GM23338 (cell line): ENCODE measurements at regions not wholly inside any gene's neighbourhood (a gene's known extent, or its start where the extent isn't known, plus 50 kb on each side); places are given as distances from the start of the nearest gene placed in this dataset.

Source experiments
- ATAC-seq: fragments of 200-7000 bp; cut with Tn5 transposase; 3 replicates; pipeline ENCODE4 v1.9.1; 2020
- DNase-seq: peaks from one replicate; pipeline ENCODE4 v3.0.0-alpha.2; 2015; ENCODE audit warnings: low spot score
- H2AFZ ChIP-seq: fragments of 200-600 bp; sonication (generic); 2 replicates; pipeline ENCODE4 v1.8.0; 2016; ENCODE audit warnings: antibody characterized with exemption, mild to moderate bottlenecking, moderate library complexity
- H3F3A ChIP-seq: fragments of 200-600 bp; sonication (generic); replicated peaks from 2 replicates; pipeline ENCODE4 v1.8.0; 2017; ENCODE audit warnings: antibody characterized with exemption, mixed run types, low read depth
- H3K27ac ChIP-seq: fragments of 200-600 bp; sonication (generic); 2 replicates; pipeline ENCODE4 v1.6.1; 2016; ENCODE audit warnings: low read depth
- H3K27me3 ChIP-seq: fragments of 200-600 bp; sonication (generic); 2 replicates; pipeline ENCODE4 v1.8.0; 2016; ENCODE audit warnings: mild to moderate bottlenecking, mixed run types, moderate library complexity; ENCODE audit not compliant: insufficient read depth
- H3K36me3 ChIP-seq: fragments of 200-600 bp; sonication (generic); 2 replicates; pipeline ENCODE4 v1.8.0; 2016; ENCODE audit warnings: mild to moderate bottlenecking; ENCODE audit not compliant: insufficient read depth
- H3K4me1 ChIP-seq: fragments of 200-600 bp; sonication (generic); 2 replicates; pipeline ENCODE4 v1.8.0; 2016; ENCODE audit warnings: mild to moderate bottlenecking, moderate library complexity; ENCODE audit not compliant: insufficient read depth
- H3K4me2 ChIP-seq: fragments of 200-600 bp; sonication (generic); 2 replicates; pipeline ENCODE4 v1.7.1; 2017; ENCODE audit warnings: mixed run types
- H3K4me3 ChIP-seq: fragments of 200-600 bp; sonication (generic); 2 replicates; pipeline ENCODE4 v1.6.1; 2016; ENCODE audit warnings: mixed run types
- H3K79me2 ChIP-seq: fragments of 200-600 bp; sonication (generic); replicated peaks from 2 replicates; pipeline ENCODE4 v1.8.0; 2017; ENCODE audit warnings: mild to moderate bottlenecking; ENCODE audit not compliant: insufficient read depth
- H3K9me2 ChIP-seq: fragments of 200-600 bp; sonication (generic); 2 replicates; pipeline ENCODE4 v1.8.0; 2017; ENCODE audit not compliant: insufficient read depth
- H4K20me1 ChIP-seq: fragments of 200-600 bp; sonication (generic); replicated peaks from 2 replicates; pipeline ENCODE4 v1.8.0; 2017; ENCODE audit warnings: mild to moderate bottlenecking; ENCODE audit not compliant: insufficient read depth
- H3K27ac Mint-ChIP-seq: 2 replicates; pipeline ENCODE4 v1.8.0; 2020; ENCODE audit warnings: inconsistent platforms, mild to moderate bottlenecking, moderate library complexity, mixed read lengths
- H3K27me3 Mint-ChIP-seq: 3 replicates; pipeline ENCODE4 v1.8.0; 2022; ENCODE audit warnings: low read depth, mild to moderate bottlenecking, moderate library complexity, mixed read lengths, inconsistent platforms; ENCODE audit not compliant: insufficient read depth, poor library complexity
- H3K36me3 Mint-ChIP-seq: 3 replicates; pipeline ENCODE4 v1.8.0; 2021; ENCODE audit warnings: low read depth, mild to moderate bottlenecking, inconsistent platforms, moderate library complexity, mixed read lengths
- H3K4me1 Mint-ChIP-seq: 3 replicates; pipeline ENCODE4 v1.8.0; 2020; ENCODE audit warnings: mild to moderate bottlenecking, inconsistent platforms, mixed read lengths
- H3K4me3 Mint-ChIP-seq: 3 replicates; pipeline ENCODE4 v1.8.0; 2021; ENCODE audit warnings: moderate library complexity, mild to moderate bottlenecking, inconsistent platforms, mixed read lengths
- H3K9me3 Mint-ChIP-seq: 3 replicates; pipeline ENCODE4 v1.8.0; 2020; ENCODE audit warnings: moderate library complexity, mild to moderate bottlenecking, inconsistent platforms, mixed read lengths
- CREB1 ChIP-seq: fragments of 250-450 bp; sonication (Bioruptor Pico); IDR thresholded peaks from 2 replicates; pipeline ENCODE4 v1.5.0; 2020; ENCODE audit warnings: low read depth, mild to moderate bottlenecking, moderate library complexity
- JUNB ChIP-seq: IDR thresholded peaks from one replicate; pipeline ENCODE4 v1.6.1; 2016; ENCODE audit warnings: antibody characterized with exemption; ENCODE audit not compliant: unreplicated experiment
- NANOG ChIP-seq: IDR thresholded peaks from 2 replicates; pipeline ENCODE4 v1.6.1; 2016; ENCODE audit warnings: antibody characterized with exemption, borderline replicate concordance
- STAT1 ChIP-seq: IDR thresholded peaks from one replicate; pipeline ENCODE4 v1.6.1; 2016; ENCODE audit warnings: antibody characterized with exemption; ENCODE audit not compliant: unreplicated experiment
- ZNF331 ChIP-seq: fragments of 250-450 bp; sonication (Bioruptor Pico); IDR thresholded peaks from 2 replicates; pipeline ENCODE4 v1.5.0; 2020; ENCODE audit warnings: low read depth, mild to moderate bottlenecking, moderate library complexity
- TF ChIP-seq, protein P1 (sequence below): fragments of 250-450 bp; sonication (Bioruptor Pico); IDR thresholded peaks from 2 replicates; pipeline ENCODE4 v1.5.0; 2020; ENCODE audit warnings: mild to moderate bottlenecking, moderate library complexity
- TF ChIP-seq, protein P2 (sequence below): IDR thresholded peaks from 2 replicates; pipeline ENCODE4 v1.6.1; 2016; ENCODE audit warnings: antibody characterized with exemption

DNA sequence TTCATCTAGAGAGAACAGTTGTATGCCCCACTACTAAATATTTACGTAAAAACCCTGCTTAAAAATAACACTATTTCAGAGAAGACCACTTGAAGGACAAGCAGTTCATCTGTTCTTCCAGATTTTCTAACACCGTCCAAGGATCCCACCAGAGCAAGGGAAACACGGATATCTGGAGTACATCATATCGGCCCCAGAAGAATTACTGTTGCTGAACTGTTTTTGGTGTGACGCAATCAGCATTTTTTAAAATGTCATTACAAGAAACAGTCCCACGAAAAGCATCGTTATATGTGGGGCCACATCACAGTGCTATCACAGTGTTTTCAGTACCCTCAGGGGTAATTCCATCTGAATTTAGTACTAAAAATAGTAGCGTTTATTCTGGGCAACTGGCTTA lies 134.5 kb upstream of the PKDCC start:
- ATAC-seq (no peak), DNase-seq (no peak)
- H3K4me1 ChIP-seq, result no peaks in the 10 kb centered on the region
- no peak overlapping the region for H3K4me3 ChIP-seq
- H3K79me2 ChIP-seq, result no peaks in the 10 kb centered on the region
- Mint-ChIP-seq H3K36me3 (no peaks in the 10 kb centered on the region), H3K9me3 (no peaks in the 10 kb centered on the region), H3K4me1 (peaks cover 4% of the 10 kb centered on the region; the same call in 2 of the 3 replicates), H3K4me3 (no peak overlapping the region), H3K27me3 (peaks cover 2% of the 10 kb centered on the region), H3K27ac (no peak overlapping the region)
- no peak overlapping the region for H2AFZ ChIP-seq
- TF ChIP-seq, protein P1, sequence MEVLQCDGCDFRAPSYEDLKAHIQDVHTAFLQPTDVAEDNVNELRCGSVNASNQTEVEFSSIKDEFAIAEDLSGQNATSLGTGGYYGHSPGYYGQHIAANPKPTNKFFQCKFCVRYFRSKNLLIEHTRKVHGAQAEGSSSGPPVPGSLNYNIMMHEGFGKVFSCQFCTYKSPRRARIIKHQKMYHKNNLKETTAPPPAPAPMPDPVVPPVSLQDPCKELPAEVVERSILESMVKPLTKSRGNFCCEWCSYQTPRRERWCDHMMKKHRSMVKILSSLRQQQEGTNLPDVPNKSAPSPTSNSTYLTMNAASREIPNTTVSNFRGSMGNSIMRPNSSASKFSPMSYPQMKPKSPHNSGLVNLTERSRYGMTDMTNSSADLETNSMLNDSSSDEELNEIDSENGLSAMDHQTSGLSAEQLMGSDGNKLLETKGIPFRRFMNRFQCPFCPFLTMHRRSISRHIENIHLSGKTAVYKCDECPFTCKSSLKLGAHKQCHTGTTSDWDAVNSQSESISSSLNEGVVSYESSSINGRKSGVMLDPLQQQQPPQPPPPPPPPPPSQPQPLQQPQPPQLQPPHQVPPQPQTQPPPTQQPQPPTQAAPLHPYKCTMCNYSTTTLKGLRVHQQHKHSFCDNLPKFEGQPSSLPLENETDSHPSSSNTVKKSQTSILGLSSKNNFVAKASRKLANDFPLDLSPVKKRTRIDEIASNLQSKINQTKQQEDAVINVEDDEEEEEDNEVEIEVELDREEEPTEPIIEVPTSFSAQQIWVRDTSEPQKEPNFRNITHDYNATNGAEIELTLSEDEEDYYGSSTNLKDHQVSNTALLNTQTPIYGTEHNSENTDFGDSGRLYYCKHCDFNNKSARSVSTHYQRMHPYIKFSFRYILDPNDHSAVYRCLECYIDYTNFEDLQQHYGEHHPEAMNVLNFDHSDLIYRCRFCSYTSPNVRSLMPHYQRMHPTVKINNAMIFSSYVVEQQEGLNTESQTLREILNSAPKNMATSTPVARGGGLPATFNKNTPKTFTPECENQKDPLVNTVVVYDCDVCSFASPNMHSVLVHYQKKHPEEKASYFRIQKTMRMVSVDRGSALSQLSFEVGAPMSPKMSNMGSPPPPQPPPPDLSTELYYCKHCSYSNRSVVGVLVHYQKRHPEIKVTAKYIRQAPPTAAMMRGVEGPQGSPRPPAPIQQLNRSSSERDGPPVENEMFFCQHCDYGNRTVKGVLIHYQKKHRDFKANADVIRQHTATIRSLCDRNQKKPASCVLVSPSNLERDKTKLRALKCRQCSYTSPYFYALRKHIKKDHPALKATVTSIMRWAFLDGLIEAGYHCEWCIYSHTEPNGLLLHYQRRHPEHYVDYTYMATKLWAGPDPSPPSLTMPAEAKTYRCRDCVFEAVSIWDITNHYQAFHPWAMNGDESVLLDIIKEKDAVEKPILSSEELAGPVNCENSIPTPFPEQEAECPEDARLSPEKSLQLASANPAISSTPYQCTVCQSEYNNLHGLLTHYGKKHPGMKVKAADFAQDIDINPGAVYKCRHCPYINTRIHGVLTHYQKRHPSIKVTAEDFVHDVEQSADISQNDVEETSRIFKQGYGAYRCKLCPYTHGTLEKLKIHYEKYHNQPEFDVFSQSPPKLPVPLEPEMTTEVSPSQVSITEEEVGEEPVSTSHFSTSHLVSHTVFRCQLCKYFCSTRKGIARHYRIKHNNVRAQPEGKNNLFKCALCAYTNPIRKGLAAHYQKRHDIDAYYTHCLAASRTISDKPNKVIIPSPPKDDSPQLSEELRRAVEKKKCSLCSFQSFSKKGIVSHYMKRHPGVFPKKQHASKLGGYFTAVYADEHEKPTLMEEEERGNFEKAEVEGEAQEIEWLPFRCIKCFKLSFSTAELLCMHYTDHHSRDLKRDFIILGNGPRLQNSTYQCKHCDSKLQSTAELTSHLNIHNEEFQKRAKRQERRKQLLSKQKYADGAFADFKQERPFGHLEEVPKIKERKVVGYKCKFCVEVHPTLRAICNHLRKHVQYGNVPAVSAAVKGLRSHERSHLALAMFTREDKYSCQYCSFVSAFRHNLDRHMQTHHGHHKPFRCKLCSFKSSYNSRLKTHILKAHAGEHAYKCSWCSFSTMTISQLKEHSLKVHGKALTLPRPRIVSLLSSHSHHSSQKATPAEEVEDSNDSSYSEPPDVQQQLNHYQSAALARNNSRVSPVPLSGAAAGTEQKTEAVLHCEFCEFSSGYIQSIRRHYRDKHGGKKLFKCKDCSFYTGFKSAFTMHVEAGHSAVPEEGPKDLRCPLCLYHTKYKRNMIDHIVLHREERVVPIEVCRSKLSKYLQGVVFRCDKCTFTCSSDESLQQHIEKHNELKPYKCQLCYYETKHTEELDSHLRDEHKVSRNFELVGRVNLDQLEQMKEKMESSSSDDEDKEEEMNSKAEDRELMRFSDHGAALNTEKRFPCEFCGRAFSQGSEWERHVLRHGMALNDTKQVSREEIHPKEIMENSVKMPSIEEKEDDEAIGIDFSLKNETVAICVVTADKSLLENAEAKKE (CRISPR knock-in tag), result no peak
- TF ChIP-seq NANOG, result no peak
- TF ChIP-seq ZNF331 (CRISPR knock-in tag), result no peak
- no peak for TF ChIP-seq JUNB
- no peaks in the 10 kb centered on the region for H3K27me3 ChIP-seq
- H3K9me2 ChIP-seq, result 0 out of 2 replicates have a peak, but pooled peaks cover 19% of the 10 kb centered on the region
- no peak overlapping the region for H3K27ac ChIP-seq
- no peaks in the 10 kb centered on the region for H3F3A ChIP-seq
- no peaks in the 10 kb centered on the region for H4K20me1 ChIP-seq
- H3K36me3 ChIP-seq, result no peaks in the 10 kb centered on the region
- no peak overlapping the region for H3K4me2 ChIP-seq

DNA sequence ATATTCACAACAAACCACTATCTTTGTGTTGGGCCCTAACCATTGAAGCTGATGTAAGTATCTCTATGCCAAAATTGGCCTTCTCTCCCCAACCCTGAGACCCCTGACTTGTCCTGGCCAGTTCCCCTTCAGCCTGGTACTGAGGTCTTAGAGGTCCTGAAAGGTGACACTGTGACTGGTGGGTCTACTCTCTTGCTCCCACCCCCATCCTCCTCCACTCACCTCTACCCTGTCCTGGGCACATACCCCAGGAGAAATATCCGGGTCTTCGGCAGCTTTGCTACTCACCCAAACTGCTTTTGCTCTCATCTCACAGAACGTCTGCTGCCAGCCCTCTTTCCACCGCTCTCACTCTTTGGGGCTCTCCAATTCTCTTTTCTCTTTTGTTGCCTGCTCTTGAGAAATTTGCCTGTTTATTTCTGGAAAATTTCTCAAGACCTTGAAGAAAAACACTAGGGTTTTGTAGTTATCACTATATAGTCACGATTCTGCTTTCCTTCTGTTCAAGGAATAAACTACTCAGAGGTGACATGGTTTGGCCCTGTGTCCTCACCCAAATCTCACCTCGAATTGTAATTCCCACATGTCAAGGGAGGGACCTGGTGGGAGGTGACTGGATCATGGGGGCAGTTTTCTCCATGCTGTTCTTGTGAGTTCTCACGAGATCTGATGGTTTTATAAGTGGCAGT lies 133.8 kb upstream of the PKDCC start:
- Histone ChIP-seq H3K4me1 (no peaks in the 10 kb centered on the region), H3K9me2 (0 out of 2 replicates have a peak, but pooled peaks cover 17% of the 10 kb centered on the region), H3K27ac (no peak overlapping the region), H3K36me3 (no peaks in the 10 kb centered on the region), H2AFZ (peak overlapping the region; percentile 43; the same call in 1 of the 2 replicates), H3F3A (no peaks in the 10 kb centered on the region), H3K27me3 (no peaks in the 10 kb centered on the region), H3K4me2 (no peak overlapping the region), H3K79me2 (no peaks in the 10 kb centered on the region), H3K4me3 (no peak overlapping the region), H4K20me1 (no peaks in the 10 kb centered on the region)
- DNase-seq (no peak), ATAC-seq (no peak)
- Mint-ChIP-seq H3K36me3 (no peaks in the 10 kb centered on the region), H3K4me3 (no peak overlapping the region), H3K9me3 (no peaks in the 10 kb centered on the region), H3K4me1 (peaks cover 4% of the 10 kb centered on the region; the same call in 2 of the 3 replicates), H3K27ac (no peak overlapping the region), H3K27me3 (peaks cover 2% of the 10 kb centered on the region)
- TF ChIP-seq, protein P2, sequence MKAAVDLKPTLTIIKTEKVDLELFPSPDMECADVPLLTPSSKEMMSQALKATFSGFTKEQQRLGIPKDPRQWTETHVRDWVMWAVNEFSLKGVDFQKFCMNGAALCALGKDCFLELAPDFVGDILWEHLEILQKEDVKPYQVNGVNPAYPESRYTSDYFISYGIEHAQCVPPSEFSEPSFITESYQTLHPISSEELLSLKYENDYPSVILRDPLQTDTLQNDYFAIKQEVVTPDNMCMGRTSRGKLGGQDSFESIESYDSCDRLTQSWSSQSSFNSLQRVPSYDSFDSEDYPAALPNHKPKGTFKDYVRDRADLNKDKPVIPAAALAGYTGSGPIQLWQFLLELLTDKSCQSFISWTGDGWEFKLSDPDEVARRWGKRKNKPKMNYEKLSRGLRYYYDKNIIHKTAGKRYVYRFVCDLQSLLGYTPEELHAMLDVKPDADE, result no peak
- TF ChIP-seq CREB1 (CRISPR knock-in tag), result no peak
- no peak for TF ChIP-seq STAT1
